COLO668 (cell line): ENCODE measurements at regions not wholly inside any gene's neighbourhood (a gene's known extent, or its start where the extent isn't known, plus 50 kb on each side); places are given as distances from the start of the nearest gene placed in this dataset.
"Not testable (repeated sequence)": the region's sequence is repeated elsewhere in the genome, so short reads cannot be mapped to it uniquely, and the experiment has no call there.

Experiments used
- DNase-seq: peaks from one replicate; lab custom pipeline; 2025; ENCODE audit not compliant: unreplicated experiment; lab: John Stamatoyannopoulos, UW

DNA sequence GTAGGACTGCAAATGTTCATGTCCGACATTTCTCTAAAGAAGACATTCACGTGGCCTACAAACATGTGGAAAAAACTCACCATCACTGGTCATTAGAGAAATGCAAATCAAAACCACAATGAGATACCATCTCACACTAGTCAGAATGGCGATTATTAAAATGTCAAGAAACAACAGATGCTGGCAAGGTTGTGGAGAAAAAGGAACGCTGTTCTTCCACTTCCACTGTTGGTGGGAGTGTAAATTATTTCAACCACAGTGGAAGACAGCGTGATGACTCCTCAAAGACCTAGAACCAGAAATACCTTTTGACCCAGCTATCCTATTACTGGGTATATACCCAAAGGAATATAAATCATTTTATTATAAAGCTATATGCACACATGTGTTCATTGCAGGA is 253.9 kb upstream of the UBASH3B start:
- not testable (repeated sequence) for DNase-seq

DNA sequence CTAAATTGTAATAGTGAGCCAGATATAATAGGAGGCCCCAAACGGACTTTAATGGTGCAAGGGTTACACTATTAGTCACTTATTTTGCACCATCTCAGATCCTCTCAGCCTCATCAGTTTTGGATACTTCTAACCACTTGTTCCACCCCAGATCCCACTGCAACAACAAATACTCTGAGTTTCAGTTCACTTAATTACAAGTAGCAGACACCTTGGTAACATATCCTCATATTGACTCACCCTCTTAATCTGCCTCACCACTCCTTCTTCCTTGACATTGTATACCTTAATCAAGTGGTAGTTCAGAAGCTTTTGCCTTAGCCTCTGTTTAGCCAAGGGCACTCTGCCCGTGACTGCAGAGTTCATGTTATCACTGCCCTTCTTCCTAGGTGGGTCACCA is 256.1 kb upstream of the UBASH3B start:
- DNase-seq: no peak

DNA sequence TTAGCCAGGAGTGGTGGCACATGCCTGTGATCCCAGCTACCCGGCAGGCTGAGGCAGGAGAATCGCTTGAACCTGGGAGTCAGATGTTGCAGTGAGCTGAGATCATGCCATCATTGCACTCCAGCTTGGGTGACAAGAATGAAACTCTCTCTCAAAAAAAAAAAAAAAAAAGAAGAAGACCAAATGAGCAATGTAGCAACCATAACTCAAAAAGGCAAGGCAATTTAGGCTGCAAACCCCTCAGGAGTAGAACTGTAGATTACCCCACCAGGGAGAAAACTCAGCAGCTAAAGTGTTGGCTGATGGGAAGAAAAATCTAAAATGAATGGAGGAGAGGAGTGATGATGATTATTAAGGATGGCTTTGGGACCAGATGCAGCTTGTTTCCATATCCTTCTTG is 256.7 kb upstream of the UBASH3B start:
- no peak for DNase-seq

DNA sequence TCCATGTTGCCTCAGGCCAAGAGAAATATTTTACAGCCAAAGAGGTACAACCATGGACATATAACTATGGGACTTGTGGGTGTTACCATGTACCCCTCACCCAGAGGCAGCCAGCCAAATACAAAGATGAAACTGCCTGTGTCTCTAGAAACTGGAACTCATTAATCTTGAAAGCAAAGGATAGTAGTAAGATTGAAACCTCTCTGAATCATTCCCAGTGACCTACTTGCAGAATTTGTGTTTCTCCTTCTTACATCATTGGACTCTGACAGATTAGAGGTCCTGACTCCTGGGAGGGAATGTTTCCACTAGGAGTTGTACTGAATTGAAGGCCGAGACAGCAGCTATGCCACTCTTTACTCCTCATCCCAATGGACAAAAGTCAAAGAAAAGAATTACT is 257.4 kb upstream of the UBASH3B start:
- no peak for DNase-seq

DNA sequence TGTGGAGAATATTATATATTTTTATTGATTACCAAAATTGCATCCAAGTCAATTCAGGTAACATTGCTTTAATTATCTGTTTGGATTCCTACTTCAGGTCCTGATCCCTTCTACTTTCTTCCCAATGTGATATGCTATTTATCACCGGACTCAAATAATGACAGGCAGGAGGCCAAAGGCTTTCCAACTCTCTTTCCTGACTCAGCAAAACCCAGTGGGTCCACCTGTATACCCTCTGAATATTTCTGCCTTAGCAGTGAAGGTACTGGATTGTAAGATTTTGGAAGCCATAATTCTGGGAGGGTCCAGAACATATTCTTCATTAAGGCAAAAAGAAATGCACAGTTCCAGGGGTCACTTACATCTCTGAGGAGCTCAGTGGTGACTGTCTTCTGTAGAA is 260.2 kb upstream of the UBASH3B start:
- DNase-seq: no peak

DNA sequence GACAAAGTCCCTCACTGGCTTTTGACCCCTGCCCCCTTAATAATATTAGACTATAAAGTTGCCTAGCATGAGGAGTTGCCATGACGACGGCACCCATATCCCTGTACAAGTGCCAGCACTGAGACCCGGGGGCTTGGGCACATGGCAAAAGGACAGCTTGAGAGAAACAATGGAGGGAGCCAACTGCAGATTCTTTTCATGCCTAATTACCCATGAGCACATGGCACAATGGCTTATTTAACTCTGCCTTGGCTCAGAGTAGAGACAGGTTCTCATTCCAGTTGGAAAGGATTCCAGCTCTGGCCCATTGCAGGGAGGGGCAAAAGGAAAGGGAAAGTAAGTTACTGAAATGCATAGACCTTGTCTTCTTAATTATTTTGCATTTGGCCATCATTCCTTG is 261.2 kb upstream of the UBASH3B start:
- no peak for DNase-seq

DNA sequence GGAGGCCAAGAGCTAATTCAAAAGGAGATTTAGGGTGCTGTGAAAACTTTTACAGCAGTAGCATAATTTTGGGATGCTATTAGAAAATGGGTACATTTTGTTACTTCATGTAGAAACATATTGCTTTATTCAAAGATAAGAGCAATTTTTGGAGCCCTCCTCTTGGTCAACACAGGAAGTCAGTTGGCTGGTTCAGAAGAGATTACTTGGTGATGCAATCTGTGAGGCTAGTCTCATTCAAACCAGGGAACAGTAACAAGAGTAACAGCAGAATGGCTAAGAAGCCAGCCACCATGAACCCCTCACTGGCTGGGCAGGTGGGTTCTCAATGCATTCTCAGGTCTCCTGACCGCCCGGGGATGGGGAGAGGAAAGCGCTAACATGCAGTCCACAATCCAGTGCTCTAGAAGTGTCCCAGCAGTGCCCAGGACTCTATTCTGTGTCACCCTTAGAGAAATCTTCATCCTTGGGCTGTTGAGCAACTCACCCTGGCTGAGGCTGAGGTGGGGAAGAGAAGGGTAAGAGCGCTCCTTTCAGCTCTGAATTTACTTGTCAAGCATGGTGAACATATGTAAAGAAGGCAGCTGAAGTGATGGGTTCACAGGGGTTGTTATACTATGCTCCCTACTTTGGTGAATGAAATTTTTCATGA is 262.2 kb upstream of the UBASH3B start:
- no peak for DNase-seq

DNA sequence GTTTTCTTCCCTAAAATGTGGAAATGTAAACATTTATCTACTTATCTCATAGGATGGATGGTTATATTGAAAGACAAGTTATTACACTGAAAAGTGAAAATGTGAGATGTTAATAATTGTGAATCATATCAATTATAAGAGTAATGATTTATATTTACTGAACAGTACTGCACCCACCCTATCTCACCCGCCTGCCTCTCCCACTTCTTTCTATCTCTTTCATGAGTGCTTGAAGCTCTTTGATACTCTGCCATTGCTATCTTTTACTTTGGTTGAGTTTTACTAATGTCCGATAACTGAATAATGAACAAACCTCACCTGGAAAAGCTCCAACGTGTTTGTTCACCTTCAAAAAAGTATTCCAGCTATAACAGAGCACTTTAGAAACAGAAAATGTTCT is 263.0 kb upstream of the UBASH3B start:
- DNase-seq: no peak

DNA sequence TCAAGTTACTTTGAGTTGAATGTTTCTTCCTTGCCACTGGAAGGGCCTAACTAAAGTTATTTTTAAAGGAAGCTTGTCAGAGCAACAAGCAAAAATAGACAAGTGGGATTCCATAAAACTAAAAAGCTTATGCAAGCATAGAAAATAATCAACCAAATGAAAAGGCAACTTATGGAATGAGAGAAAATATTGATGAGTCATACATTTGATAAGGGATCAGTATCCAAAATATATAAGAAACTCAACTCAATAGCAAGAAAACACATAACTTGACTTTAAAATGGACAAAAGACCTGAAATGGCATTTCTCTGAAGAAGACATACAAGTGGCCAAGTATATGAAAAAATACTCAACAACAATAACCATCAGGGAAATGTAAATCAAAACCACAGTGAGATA is 264.5 kb upstream of the UBASH3B start:
- no peak for DNase-seq

DNA sequence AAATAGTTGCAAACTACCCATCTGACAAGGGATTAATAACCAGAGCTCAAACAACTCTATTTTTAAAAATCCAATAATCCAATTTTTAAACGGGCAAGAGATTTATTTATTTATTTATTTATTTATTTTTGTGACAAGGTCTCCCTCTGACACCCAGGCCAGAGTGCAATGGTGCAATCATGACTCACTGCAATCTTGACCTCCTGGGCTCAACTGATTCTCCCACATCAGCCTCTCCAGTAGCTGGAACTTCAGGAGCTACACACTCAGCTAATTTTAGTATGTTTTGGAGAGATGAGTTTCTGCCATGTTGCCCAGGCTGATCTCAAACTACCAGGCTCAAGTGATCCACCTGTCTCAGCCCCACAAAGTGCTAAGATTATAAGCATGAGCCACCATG is 267.2 kb upstream of the BLID start:
- DNase-seq: no peak

DNA sequence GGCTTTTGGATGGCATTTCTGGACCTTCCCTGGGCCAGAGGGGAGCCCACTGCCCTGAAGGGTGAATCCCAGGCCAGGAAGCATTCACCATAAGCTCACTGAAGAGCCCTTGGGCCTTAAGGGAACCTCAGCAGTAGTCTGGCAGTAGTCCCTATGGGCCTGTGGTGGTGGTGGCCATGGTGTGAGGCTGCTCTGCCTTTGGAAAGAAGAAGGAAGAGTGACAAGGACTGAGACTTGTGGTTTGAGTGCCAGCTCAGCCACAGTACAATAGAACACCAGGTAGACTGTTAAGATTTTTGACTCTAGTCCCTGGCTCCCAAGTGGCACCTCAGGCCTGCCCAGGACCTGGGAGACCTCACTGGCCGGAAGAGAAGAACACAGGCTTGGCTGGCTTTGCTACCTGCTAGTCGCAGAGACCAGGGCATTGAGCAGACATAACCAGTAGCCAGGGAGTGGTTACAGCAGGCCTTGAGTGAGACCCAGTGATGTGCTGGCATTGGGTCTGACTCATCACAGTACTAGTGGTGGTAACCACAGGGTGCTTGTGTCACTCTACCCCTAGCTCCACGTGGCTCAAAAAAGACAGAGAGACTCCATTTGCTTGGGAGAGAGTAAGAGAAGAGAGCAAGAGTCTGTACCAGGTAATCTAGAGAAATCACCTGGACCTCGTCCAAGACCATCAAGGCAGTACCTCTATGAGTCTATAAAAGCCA is 259.8 kb upstream of the BLID start:
- DNase-seq: no peak

DNA sequence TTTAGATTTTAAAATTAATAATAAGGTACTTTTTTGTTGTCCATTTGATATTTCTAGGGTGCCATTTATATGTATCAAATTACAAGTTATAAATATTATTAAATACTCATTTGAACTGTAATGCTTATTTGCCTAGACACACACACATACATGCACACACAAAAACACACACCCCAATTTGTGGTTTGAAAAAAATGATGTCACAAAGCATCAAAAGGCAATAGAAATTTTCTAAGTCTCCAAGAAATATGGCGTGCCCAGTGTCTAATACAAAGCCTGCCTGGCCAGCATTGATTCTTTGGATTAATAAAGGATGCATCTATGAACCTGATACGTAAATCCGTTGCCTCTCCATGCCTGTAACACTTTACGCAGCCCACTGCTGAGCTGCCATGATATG is 252.8 kb upstream of the BLID start:
- no peak for DNase-seq

DNA sequence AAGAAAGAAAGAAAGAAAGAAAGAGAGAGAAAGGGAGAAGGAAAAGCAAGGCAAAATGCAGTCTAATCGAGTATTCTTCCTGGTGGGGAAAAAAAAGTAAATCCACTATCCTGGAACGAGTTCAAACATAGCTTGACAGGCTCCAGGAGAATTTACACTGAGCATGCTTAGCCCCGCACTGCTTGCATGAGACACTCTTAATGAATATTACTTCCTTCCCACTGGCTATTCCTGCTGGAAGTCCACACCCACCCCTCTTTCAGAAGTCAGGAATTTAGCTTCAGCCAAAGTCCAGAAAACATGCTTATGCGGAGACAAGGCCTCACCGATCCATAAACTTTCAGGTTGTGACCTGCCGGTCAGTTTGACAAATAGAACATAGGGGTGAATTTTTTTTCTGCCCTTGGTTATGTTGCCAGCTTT is 251.8 kb upstream of the BLID start:
- DNase-seq: no peak

DNA sequence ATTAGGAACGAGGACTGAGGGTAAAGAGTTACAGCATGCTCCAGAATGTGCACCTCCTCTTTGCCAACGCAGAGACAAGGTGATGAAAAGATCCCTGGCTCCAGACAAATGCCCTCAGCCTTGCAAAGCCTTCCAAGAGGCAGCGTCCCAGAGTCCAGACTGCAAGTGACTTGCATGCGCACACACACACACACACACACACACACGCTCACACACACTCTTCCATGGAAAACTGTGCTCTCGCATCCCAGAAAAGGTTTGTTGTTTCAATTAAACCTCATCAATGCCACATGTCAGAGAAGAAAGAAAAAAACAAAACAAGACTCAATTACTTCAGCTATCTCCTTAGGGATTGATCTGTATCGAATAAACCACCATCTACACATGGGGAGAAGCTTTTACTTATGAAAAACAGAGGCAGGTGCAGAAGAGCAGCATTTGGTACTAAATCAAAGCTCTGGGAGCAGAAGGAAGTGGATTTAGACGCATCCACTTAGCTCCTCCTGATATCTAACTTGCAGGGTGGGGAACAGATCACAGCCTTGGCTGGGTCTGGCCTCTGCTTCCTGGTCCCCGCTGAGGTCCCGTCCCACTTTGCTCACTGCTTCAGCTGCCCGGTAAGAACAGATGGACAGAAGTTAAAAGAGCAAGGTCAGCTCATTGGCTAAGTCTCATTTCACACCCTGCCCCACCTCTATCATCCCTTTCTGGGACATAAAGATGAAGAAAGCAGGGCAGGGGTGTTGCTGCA is 249.8 kb upstream of the BLID start:
- no peak for DNase-seq

DNA sequence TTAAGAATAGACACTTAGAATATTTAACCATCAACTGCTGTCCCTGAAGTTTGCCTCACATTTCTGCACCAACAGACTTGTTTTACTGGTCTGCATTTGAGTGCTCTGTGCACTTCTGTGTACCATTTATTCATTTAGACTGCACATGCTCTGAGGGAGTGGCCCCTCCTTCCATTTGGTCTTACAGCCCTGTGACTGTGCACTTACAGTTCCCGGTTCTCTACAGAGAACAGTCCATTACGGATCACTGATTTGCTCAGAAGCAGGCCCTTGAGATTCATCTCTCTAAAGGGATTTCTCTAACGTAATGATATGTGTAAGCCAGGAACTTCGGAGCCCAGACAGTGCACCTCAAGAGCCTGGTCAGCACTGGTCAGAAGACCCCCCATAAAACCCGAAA is 247.3 kb upstream of the BLID start:
- DNase-seq: no peak

DNA sequence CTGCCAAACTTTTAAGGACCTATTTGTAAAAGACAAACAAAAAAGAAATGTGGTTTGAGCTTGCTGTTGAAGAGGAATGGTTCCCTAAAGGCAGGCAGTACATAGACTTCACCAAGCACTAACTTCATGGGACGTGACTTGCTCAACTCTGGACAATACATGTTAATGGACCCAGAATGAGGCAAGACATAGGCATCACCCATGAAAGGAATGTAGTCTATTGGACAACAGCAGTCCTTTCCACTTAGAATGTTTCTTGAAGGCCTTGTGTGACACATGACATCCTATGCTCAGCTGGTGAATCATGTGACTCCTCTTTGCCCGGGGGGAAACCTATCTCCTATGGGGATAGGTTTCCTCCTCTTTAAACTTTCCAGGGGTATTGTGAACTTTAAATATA is 246.4 kb upstream of the BLID start:
- no peak for DNase-seq

DNA sequence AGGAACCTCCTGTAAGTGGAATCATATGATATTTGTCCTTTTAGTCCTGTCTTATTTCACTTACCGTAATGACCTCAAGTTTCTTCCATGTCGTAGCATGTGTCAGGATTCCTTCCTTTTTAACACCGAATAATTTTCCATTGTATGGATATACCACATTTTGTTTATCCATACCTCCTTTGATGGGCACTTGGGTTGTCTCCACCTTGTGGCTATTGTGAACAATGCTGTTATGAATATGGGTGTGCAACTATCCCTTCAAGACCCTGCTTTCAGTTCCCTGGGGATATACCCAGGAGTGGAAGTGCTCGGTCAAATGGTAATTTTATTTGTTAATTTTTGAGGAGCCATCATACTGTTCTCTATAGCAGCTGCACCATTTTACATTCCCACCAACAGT is 244.9 kb upstream of the BLID start:
- DNase-seq: no peak

DNA sequence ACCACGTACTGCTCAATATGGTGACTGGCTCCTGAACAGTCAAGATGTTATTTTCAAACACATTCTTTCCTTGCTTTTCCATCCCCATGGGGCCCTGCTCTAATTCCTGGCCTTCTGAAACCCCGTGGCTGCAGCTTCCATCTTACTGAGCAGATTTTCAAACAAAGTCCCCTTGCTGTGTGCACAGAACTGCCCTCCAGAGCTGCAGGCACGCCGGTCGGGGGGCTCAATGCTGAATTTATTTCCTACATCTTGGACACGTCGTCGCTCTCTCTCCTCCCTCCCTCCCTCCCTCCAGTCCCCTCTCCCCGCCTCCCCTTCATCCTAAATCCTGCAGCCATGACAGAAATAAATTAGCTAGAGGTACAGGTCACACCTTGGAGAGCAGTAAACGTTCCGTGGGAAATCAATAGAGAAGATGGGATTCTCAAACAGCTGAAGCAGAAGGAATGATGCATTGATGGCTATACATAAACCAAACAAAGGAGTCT is 243.1 kb upstream of the BLID start:
- no peak for DNase-seq

DNA sequence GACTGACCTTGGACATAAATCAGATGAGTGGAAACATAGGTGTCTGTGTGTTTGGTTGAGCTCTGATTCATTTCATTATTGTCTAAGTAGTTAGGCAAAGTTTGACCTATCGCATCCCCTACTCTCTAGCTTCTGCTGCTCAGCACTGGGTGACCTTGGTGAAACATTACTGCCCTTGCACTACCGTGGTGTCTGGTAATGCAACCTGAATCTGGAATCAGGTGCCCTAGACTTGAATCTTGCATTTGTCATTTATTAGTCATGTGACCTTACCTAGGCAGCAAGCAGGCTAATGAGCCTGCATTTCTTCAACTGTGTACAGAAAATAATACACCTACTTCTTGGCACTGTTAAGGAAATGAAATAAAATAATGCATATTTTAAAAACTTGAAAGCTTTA is 242.3 kb upstream of the BLID start:
- no peak for DNase-seq

DNA sequence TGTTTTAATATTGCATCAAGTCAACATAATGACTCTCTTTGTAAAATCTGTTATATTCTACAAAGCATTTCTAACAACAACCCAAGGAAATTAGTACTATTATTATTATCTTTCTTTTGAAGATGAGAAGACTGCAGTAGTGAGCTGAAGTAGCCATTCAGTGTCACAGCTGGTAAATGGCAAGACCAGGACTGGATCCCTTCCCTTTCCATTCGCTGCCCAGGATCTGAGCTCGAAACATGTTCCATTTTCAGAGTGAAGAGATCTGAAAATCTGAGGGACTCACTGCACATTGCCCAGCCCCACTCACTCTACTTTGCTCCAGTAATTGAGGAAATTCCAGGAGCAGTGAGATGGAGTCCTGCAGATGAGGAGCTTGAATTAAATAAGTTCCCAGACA is 240.0 kb upstream of the BLID start:
- no peak for DNase-seq

DNA sequence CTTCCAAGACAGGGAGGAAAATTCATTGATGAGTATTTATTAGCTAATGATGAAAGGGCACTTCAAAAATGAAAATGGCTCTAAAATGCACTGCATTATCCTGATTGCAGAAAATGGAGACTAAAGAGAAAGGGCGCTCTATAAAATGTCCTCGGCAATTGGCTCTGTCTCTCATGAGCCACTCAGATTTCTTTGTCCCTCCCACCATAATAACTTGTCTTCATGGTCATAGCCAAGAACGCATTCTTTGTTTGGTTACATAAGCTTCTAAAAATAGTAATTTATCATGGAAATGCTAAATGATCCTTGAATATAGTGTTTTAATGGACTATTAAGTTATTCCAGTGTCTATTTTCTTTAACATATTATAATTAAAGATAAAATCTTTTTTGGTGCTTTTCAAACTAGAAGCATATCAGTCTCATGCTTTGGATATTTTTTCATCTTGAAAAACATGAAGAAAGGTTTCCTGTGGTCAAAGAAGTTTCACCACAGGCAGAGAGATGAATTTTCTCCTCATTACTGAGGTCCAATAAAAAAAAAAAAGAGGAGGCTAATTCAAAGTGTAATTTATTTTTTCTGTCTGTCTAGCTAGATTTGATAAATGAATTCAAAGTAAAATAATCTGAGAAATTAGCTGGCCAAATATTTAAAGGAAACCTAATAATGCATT is 238.1 kb upstream of the BLID start:
- DNase-seq: no peak

DNA sequence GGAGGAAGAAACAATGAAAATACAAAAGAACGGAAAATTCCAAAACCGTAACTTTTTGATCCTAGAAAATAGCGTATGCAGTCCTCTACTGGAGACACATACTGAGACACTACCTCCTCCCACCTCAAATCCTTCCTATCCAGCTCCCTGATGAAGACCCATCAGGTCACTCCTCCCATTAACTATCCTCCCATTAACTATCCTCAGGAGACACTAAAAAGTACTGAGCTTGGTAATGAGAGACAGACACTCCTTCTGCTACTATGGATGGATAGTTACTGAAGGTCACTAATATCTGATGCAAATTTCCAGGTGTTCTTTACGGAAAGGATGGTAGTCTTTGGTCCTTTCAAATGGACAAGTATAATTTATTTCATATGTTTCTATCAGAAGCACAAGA is 237.5 kb upstream of the BLID start:
- DNase-seq: no peak
